ENCODE measurements at regions not wholly inside any gene's neighbourhood (a gene's known extent, or its start where the extent isn't known, plus 50 kb on each side); places are given as distances from the start of the nearest gene placed in this dataset.
"Not testable (repeated sequence)": the region's sequence is repeated elsewhere in the genome, so short reads cannot be mapped to it uniquely, and the experiment has no call there.

- DNase-seq = no peak
Measured at GRCh38 chr15:66963710-66964109, 101.7 kb upstream of the SMAD3 start.

DNA sequence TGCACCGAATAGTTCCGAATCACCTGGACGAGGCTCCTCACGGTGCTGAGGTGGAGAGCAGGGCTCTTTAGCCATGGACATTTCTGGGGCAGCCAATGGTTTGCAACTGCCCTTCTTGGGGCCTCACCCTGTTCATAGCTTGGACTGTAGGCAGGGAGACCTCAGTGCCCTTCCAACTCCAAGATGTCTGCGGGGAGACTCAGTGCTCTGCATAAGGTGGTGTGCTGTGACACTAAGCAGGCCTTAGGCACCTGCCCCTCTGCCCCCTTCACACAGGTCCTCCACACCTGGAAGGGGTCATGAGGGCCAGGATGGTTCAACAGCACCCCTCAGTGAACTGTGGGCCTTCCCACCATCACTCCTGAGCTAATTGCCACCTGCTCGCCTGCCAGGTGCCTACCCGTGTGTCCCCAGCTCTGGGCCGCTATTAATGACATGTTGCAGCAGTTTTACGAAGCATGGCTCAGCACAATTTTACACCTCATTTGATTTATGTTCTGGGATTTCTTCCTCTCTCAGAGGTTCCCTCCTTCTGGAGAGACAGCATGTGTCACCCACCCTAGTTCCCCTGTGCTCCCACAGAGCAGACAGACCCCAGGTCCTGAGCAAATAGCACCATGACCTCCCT, 101.2 kb upstream of the SMAD3 start:
- no peak for DNase-seq

DNA sequence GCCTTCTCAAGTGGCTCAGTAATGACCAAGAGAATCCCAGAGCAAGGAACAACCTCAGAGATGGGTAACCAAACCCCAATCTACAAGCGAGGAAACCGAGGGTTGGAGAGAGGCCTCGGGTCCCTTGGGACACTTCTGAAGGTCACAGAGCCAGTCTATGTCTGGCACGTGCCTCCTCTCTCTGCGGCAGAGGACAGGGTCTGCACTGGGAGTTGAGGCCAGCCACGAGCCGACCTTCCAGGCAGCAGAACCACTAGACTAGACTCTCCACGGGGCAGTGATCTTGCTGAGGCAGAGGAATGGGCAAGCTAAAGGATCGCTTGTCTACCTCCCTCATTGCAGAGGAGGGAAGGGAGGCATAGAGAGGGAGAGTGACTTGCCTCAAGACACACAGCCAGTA, 100.6 kb upstream of the SMAD3 start:
- no peak for DNase-seq

DNA sequence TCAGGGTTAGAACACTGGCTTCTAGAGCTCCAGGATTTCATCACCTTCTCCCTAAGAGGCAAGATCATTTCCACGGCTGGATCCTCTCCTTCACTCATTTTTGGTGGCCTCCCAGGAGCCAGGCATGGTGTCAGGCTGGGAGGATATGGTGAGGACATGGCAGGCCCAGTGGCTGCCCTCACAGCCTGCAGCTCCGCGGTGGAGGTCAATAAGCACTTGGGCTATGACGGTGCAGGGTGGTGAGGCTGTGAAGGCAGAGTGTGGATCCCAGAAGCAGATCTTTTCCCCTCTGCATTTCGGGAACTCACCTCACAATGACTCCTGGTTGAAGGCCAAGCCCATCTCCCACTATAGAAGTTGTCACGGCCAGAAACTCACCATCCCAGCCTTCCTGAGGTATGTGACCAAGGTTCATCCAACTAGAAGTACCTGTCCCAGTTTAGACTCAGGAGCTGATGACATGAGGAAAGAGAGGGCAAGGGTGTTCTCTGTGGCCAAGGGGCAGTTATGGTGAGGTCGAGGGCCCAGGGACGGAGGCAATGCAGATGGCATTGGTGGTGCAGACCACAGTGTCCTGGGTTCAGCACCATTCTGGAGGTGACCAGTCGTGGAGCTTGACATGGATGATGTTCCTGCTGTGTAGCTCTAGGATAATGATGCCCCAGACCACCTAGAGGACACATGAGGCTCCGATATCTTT, 100.1 kb upstream of the SMAD3 start:
- no peak for DNase-seq

- no peak for DNase-seq
Measured at GRCh38 chr15:66966256-66966655, 99.1 kb upstream of the SMAD3 start.

- DNase-seq = no peak
Measured at GRCh38 chr15:66968806-66969596, 96.4 kb upstream of the SMAD3 start.

DNA sequence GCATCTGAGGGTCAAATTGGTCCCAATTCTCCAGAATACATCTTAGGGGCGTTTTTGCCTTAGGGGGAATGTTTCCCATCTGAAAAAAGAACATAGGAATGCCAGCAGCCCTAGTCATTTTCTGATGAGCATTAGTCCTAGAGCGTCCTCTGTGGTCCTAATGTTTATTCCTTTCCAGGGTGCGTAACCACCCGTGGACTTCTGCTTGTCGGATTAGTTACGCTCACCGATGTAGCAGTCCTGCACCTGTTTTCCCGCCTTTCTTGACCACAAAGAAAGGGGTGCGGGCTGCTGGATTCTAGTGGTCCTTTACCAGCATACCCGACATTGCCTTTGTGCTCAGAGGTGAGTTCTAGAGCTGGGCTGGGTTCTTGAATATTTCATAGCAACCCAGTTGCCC, 91.3 kb upstream of the SMAD3 start:
- not testable (repeated sequence) for DNase-seq

GRCh38 chr15:66976106-66976640, 89.2 kb upstream of the SMAD3 start:
- not testable (repeated sequence) for DNase-seq

- not testable (repeated sequence) for DNase-seq
Measured at GRCh38 chr15:66980326-66980725, 85.1 kb upstream of the SMAD3 start.

GRCh38 chr15:66981771-66982170, 83.6 kb upstream of the SMAD3 start:
- DNase-seq = no peak

DNA sequence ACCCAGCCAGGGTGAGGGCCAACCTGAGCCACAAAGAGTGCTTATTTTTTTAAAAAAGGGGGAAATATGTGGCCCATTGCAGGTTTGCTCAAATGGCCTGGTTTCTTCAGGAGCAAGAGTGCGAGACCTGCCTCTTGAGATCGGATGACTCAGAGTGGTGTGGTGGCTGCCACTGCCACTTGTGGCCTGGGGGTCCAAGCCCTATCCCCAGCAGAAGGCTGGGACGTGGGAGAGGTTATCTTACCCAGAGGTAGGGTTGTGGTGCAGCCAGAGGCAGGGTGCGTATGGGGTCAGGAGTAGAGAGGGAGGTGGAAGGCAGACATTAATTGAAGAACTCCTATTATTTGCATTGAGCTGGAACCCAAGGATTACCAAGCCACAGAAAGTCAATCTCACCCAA, 83.2 kb upstream of the SMAD3 start:
- no peak for DNase-seq

DNA sequence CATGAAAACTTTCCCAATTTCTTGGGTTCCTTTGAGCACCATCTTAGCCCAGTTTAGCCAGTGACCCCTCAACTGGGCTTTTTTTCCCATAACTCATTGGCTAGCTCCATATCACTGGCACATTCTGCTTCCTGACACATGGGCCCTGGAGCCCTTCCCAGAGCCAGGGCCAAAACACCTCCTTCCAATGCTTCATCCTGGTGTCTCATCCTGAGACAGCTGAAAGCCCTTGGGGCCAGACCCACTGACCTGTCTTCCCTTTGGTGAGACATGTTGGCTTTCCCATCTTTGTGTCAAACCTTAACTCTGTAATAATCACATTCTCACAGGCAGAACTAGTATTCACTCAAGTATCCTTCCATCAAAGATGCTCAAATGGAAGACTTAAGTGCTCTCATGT, 82.6 kb upstream of the SMAD3 start:
- no peak for DNase-seq

DNA sequence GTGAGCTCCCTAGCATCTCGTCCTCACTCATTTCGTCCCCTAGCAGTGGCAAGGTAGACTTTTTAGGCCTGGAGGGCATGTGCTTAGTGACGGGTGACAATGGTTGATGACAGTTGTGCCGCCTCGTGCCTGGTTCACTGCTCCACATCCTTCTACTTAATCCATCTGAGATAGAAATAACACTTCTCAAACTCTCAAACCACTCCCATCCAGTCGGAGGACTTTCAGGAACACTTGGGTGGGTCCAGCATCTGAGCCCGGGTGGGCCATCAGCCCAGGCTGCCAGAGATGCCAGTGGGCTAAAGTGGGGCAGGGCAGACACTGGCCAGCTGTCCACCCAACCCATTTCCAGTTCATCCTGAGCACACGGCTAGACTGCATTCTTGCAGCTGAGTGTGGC, 79.7 kb upstream of the SMAD3 start:
- DNase-seq = no peak

- no peak for DNase-seq
Measured at GRCh38 chr15:66986951-66987350, 78.5 kb upstream of the SMAD3 start.

GRCh38 chr15:66993090-66993489, 72.3 kb upstream of the SMAD3 start:
- DNase-seq = no peak

- no peak for DNase-seq
Measured at GRCh38 chr15:66993874-66994696, 71.3 kb upstream of the SMAD3 start.

GRCh38 chr15:66994927-66995656, 70.3 kb upstream of the SMAD3 start:
- no peak for DNase-seq

- no peak for DNase-seq
Measured at GRCh38 chr15:66996094-66996493, 69.3 kb upstream of the SMAD3 start.

- no peak for DNase-seq
Measured at GRCh38 chr15:66997212-66997611, 68.2 kb upstream of the SMAD3 start.

DNA sequence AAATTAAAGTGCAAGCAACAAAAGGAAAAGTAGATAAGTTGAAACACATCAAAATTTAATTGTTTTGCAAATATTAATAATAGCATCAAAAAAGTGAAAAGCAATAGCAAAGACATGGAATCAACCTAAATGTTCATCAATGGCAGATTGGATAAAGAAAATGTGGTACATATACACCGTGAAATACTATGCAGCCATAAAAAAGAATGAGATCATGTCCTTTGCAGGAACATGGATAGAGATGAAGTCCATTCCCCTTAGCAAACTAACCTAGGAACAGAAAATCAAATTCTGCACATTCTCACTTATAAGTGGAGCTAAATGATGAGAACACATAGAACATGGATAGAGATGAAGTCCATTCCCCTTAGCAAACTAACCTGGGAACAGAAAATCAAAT, 67.2 kb upstream of the SMAD3 start:
- not testable (repeated sequence) for DNase-seq

Data from muscle of arm (tissue), 1 donor.